GM21723 (cell line): ENCODE measurements at regions not wholly inside any gene's neighbourhood (a gene's known extent, or its start where the extent isn't known, plus 50 kb on each side); places are given as distances from the start of the nearest gene placed in this dataset.
"Not testable (repeated sequence)": the region's sequence is repeated elsewhere in the genome, so short reads cannot be mapped to it uniquely, and the experiment has no call there.

Experiments used
- ATAC-seq: cut with Tn5 transposase; IDR thresholded peaks from one replicate; pipeline ENCODE4 v1.9.1; 2021; ENCODE audit warnings: mild to moderate bottlenecking, moderate library complexity; ENCODE audit not compliant: unreplicated experiment

DNA sequence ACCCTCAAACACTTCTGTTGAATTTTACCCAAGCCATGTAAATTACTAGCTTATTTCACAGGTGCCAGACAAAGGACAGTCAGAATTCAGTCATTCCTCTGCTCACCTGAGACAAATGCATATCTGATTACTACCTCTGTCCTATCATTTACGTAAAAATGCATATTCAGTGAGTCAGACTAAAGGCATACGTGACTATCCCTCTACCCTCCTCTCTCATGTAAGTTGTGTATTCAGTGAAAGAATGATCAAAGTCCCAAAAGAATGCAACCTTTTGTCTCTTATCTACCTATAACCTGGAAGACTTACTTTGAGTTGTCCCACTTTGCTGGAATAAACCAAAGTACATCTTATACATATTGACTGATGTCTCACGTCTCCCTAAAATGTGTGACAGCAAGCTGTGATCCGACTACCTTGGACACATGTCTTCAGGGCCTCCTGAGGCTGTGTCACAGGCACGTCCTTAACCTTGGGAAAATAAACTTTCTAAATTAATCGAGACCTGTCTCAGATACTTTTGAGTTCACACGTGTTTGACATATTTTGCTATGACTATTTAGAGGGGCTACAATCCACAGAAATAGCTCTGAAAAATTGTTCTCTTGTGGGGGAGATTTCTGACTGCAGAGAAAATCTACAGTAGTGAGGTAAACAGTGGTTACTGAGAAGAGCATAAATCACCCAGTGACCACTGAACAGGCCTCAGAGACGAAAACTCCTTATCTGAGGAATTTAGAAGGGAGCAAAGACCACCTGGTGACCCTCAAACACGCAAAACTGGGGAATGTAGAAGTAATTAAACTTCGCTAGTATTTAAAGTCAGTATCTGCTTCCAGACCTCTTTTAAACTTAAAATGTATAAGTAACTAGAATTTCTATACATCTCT, 1575.8 kb downstream of the STIM2 start:
- no peak for ATAC-seq

DNA sequence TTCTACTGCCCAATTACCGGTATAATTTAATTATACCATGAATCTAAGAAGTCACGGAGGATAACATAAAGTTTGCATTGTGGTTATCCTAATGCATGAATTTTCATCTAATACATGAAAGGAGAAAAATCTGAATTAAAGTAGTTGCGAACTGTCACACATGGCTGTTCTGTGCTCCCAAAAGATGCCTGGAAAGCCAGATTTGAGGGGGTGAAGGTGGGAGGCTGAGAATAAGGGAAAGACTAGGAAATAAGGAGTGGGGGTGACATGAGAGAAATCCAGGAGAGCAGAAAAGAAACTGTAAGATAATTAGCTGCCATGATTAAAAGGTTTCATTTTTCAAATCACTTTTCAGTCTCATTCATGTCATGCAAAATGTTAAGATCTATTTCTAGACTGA, 1582.7 kb downstream of the STIM2 start:
- ATAC-seq: no peak

DNA sequence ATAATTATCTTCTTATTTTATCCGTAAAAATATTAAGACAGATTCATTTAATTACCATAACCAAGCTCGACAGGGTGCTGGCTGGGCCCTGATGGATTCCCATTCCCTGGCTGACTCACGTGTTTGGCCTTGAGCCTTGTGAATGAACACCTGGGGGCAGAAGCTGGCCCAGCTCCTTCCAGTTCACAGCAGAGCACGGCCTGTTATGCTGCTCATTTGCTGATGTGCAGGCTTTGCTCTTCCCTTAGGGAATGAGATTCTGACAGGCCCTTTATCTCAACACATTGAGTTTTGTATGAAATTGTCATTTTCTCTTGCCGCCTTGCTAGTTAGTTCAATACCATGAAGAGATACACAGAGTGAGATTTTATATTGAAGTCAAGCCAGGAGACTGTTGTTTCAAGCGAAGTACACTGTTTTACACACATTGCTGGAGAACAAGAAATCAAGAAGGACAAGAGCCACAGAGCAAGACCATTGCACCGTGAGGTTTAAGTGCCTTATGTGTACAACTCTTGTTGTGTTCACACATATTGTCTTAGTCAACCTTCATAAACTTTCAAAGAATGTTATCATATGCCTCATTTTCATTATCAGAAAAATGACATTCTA, 1583.3 kb downstream of the STIM2 start:
- ATAC-seq: no peak

DNA sequence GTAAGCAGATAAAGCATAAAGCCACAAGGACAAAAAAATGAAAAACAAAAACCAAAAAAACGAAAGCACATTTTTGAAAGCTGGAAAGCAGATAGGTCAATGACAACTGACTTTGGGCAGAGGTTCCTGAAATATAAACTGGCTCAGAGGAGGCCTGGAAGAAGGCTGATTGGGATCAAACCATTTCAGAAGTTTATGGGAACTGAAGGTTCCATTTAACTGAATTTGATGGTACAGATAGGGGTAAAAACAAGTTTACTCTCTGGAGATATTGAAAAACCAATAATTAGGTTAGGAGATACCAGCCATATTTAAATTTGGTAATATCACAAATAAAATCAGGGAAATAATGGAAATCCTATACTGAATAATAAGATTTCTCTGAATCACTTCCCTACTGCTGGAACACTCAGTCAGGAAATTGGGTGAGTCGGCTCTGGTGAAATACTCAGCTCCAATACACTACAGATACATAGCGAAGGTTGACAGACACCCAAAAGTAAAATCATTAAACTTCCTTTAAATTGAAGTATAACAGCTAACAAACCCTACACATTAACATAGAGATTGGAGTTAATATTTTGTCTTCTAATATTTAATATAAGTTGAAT, 1584.3 kb downstream of the STIM2 start:
- ATAC-seq: no peak

DNA sequence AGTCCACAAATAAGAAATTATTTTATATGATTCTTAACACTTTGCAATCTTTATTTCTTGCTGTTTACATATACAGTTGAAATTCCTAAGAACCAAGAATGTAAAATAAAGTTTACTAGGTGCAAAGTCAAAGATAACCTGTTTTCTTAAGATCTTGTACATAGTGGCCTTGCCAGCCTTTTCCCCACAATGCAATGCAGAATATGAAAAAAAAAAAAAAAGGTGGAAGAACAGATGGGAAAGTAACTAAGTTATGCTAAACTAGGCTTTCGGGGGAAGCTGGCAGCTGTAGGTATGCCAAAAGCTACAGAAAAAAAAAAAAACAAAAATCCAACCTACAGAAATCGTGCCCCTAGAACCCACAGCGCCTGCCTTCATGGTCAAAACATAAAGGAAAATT, 1588.4 kb downstream of the STIM2 start:
- no peak for ATAC-seq

DNA sequence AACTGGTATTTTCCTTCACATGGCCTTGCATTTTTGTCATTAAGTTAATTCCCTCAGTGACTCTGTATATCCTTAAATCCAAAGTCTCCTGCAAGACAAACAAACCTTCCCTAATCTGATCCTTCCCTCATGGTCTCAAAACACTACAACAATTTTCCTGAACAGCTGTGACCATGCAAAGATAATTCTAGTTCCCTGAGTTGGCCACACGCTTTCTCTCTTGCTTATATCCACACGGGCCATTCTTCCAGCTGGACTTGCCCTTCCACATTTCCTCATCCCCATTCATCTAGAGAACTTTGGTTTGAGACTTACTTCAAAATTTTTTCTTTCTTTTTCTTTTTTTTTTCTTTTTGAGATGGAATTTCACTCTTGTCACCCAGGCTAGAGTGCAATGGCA, 1590.7 kb downstream of the STIM2 start:
- no peak for ATAC-seq

DNA sequence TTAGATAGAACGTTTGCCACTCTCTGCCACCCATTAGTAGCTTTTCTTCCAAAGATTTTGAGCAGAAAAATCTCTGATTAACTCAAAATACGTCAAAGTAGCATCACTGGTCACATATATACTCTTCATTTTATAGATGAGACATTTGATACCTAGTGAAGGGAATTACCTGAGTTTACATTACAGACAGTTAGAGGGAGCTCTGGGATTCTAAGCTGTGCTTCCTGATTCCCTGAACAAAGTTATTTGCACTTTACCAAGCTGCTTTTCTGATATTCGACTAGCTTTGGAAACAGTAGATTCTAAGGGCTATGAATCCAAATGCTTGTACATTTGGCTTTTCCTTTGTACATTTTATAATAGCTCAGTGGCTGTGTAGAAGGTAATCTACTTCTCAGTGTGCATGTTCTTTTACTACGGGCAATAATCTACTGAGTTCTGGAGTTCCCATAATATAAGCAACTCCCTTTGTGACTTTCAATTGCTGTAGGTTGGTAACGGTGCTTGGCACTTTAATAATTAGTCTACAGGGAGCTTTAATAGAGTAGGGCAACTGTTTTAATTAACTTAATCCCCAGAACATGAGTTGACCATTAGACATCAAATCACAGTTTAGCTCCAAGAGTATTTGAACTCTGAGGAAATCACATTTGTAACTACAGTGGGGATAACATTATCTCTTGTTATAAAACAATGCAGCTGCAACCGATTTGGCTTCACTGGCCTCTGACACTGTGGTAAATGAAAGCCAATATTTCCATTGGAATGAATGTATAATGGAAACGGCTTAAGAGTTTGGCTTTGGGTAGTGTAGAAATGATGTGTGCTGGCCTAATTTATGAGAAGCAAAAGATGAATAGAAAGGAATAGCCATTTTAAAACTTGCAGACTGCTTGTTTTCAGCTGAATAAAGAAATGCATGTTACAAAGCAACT, 1602.4 kb downstream of the STIM2 start:
- ATAC-seq: no peak

DNA sequence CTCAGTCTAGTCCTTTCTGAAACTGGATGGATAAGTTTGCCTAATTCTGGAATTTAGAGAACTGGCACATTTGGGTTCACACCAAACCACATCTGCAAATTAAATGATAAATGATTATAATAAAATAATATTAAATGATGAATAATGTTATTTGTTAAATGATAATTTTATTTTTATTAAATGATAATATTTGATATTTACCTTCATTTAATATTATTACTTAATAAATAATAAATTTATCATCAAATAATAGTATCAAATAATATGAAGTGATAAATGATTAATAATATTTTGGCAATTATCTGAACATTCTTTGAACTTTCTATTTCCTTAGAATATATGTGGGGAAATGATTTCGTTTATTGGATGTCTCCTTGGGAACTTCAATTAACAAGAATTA, 1604.2 kb downstream of the STIM2 start:
- ATAC-seq: no peak

DNA sequence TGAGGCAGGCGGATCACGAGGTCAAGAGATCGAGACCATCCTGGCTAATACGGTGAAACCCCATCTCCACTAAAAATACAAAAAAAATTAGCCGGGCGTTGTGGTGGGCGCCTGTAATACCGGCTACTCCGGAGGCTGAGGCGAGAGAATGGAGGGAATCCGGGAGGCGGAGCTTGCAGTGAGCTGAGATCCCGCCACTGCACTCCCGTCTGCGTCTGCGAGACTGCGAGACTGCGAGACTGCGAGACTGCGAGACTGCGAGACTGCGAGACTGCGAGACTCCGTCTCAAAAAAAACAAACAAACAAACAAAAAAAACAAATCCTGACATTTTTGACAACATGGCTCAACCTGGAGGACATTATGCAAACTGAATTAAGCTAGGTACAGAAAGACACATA, 1606.2 kb downstream of the STIM2 start:
- not testable (repeated sequence) for ATAC-seq

DNA sequence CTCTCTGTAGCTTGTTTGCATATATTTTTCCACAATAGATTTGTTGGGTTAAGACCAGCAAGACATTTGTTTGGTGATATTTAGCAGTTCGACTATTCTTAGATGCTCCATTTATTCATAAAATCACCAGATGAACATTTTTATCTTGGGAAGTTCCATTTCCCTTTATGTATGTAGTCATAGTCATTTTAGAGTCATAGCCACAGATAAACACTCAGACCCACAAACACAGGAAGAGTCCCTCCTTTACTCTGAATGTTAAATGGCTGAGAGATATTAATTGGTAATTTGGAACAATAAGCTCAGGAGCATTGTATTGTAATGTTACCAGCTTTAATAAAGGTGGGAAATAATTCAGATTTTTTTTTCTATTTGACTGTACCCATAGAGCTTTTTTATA, 1608.7 kb downstream of the STIM2 start:
- ATAC-seq: no peak

DNA sequence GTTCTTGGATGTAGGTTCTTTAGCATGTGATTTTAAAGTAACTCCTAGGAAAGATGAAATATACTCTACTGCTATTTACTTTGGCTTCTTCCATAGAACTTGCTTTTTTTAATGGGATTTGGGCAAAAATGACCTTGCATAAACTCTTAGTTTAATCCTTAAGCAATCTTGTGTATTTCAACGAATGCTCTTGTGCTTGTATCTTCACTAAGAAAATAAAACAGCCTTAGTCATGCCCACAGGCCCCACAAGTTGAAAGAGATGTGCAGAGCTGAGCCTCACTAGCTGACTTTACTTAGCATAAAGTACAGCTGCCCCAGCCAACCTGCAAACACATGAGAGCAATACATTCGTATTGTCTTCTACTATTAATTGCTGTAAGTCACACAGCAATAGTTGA, 1609.2 kb downstream of the STIM2 start:
- no peak for ATAC-seq

DNA sequence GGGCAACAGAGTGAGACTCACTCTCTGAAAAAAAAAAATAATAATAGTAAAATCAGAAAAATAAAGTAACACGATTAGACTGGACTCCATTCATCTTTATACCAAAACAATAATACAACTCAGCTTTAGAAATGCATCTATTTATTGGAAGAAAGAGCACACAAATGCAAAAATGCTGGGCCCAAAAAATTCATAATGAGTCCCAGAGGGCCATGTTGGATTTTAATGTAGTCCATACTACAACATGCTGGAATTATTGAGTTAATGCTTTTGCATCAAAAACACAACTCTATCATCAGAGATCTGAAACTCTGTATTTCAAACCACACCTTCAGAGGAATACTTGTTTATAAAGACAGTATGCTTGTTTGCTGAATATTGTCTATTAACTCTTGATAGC, 1614.7 kb downstream of the STIM2 start:
- no peak for ATAC-seq

DNA sequence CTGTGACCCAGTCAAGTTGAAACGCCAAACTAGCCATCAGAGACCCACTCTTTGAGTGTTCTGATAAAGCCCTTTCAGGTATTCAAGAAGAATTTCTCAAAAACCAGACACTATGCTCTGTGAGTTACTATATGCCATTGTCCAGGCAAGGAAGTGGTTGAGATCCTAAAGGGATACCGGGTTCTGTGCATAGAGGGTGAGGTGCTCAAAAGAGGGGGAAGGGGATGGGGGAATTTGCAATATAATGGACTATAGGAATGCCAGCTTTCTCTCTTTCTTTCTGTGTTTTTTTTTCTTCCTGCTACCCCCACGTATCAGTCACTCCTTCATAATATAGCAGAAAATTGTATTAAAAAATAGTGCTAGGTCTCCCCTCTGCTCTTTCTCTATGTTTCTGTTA, 1619.0 kb downstream of the STIM2 start:
- no peak for ATAC-seq

DNA sequence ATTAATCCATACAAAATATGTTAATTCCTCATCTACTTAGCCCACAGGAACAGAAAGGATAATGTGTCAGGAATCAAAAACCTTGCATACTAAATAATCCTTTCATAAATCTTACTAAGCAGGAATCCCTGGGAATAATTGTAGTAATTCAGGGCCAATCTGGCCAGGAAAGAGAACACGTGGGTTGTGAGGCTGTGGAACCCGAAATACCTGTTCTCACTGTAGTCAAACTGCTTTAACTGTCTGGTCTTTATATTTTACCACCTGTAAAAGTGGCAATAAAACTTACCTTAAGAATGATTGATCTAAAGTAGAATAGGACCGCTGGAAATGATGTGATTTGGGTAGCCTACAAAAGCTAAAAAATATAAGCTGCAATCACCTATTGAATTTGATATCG, 1620.9 kb downstream of the STIM2 start:
- ATAC-seq: no peak

DNA sequence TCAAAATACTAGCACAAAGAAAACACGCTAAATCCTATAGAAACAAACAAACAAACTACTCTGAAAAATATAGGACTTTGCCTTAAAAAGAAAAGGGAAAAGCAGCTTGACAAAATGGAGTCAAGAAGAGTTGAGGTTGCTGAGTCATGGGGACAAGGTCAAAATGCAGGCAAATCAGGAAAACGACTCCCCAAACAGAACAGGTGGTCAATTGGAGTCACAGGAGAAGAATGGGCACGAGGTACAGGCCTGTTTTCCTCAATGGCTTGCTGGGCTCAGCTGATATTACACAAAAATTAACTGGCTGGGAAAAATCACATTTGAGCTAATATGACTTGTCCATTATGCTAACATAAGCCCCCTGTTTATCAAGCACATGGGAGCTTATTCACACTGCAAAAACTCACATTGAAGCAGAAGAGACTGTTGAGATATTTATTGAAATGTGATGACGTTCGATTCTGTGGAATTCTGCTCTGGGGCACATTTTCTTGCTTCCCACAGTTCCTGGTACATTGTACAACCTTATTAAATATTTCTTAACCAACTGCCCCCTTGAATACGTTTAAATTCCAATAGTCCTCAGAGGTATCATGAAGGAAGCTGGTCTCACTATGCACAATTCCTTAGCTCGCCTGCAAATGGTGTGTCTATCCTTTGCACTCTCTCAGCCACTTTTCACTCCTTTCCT, 1622.1 kb downstream of the STIM2 start:
- no peak for ATAC-seq

DNA sequence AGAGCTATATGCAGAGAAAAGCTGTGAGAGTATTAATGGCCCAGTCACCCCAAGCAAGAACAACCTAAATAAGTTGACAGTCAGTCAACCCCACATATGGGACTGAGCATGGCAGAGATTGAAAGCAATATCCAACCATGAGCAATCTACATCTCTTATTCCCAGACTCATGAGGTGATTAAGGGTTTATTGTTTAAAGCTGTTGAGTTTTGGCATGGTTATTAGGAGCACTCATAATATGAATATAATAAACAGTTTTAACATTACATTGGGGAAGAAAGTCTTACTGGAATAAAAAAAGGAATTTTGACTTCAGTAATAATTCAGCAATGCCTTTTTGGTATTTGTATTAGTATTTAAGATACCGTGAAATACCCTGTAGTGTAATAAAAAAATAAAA, 1627.4 kb downstream of the STIM2 start:
- no peak for ATAC-seq

DNA sequence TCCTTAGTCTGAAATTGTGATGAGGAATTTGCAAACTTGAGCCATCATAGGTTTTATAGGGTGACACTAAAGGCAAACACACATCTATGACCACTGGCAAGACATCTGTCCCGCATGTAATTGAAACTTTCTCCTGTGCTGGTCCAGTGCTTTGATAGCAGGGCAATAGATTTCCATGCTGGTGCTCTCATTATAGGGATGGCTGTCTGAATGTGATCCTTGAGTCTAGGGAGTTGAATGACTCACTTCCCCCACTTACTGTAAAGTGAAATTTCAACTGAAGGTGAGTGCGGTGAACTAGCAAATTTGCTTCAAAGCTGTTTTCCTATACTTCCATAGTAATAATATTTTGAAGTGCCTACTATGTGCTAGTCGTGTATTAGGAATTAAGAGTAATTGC, 1630.0 kb downstream of the STIM2 start:
- no peak for ATAC-seq

DNA sequence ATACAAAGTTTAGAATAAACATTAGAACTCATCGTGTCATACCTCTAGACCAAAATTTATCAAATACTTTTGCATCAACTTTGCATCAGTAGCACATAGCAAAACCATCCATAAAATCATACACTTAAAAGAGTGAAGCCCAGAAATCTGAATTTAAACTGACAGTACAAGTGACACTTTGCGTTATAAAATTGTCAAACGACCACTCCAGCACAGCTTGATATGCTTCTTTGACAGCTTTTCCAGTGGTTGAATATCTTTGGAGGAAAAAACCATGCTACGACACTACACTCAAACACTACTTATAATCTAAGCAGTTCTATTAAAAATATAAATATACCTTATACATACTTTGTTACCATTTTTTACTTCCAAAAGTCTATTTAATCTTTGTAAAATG, 1644.4 kb downstream of the STIM2 start:
- ATAC-seq: no peak

DNA sequence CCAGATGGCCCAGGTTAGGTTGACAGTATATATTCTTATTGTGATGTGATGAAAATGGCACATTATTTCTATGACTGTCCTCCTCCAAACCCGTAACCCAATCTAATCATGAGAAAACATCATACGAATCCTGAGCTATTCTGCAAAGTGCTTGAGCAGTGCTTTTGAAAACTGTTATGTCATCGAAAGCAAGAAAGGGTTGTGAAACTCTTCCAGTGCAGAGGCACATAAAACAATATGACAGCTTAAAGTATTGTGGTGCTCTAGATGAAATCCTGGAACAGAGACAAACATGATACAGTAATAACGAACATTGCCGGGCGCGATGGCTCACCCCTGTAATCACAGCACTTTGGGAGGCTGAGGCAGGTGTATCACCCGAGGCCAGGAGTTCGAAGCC, 1648.0 kb downstream of the STIM2 start:
- ATAC-seq: no peak

DNA sequence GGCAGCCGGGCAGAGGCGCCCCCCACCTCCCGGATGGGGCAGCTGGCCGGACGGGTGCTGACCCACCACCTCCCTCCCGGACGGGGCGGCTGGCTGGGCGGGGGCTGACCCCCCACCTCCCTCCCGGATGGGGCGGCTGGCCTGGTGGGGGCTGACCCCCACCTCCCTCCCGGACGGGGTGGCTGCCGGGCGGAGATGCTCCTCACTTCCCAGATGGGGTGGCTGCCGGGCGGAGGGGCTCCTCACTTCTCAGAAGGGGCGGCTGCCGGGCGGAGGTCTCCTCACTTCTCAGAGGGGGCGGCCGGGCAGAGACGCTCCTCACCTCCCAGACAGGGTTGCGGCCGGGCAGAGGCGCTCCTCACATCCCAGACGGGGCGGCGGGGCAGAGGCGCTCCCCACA, 1654.1 kb downstream of the STIM2 start:
- not testable (repeated sequence) for ATAC-seq
